NCI-H2107 (cell line): ENCODE measurements at regions not wholly inside any gene's neighbourhood (a gene's known extent, or its start where the extent isn't known, plus 50 kb on each side); places are given as distances from the start of the nearest gene placed in this dataset.
"Not testable (repeated sequence)": the region's sequence is repeated elsewhere in the genome, so short reads cannot be mapped to it uniquely, and the experiment has no call there.

ENCODE experiments used
- DNase-seq: peaks from one replicate; lab custom pipeline; 2025; lab: John Stamatoyannopoulos, UW

GRCh38 chr1:242735323-242735722 lies 210.8 kb upstream of the PLD5 start:
- DNase-seq: no peak

GRCh38 chr1:242731446-242731845 lies 206.9 kb upstream of the PLD5 start:
- no peak for DNase-seq

- no peak for DNase-seq
Observed at GRCh38 chr1:242728696-242729095, 204.2 kb upstream of the PLD5 start.

GRCh38 chr1:242723044-242723716 lies 198.7 kb upstream of the PLD5 start:
- DNase-seq: no peak

- DNase-seq: no peak
Observed at GRCh38 chr1:242718967-242719366, 194.5 kb upstream of the PLD5 start.

- DNase-seq: no peak
Observed at GRCh38 chr1:242712248-242712647, 187.8 kb upstream of the PLD5 start.

- no peak for DNase-seq
Observed at GRCh38 chr1:242710847-242711246, 186.3 kb upstream of the PLD5 start.

- no peak for DNase-seq
Observed at GRCh38 chr1:242710286-242710685, 185.8 kb upstream of the PLD5 start.

- DNase-seq: no peak
Observed at GRCh38 chr1:242703467-242703866, 179.0 kb upstream of the PLD5 start.

- no peak for DNase-seq
Observed at GRCh38 chr1:242692988-242693387, 168.5 kb upstream of the PLD5 start.

GRCh38 chr1:242691610-242691945 lies 167.1 kb upstream of the PLD5 start:
- DNase-seq: no peak

GRCh38 chr1:242690849-242691609 lies 166.5 kb upstream of the PLD5 start:
- DNase-seq: no peak

GRCh38 chr1:242689378-242689777 lies 164.9 kb upstream of the PLD5 start:
- no peak for DNase-seq

- DNase-seq: no peak
Observed at GRCh38 chr1:242674951-242675645, 150.6 kb upstream of the PLD5 start.

GRCh38 chr1:242673652-242674051 lies 149.2 kb upstream of the PLD5 start:
- no peak for DNase-seq

GRCh38 chr1:242673165-242673564 lies 148.7 kb upstream of the PLD5 start:
- not testable (repeated sequence) for DNase-seq

GRCh38 chr1:242670019-242670418 lies 145.5 kb upstream of the PLD5 start:
- DNase-seq: no peak

- DNase-seq: no peak
Observed at GRCh38 chr1:242662886-242663285, 138.4 kb upstream of the PLD5 start.

- DNase-seq: not testable (repeated sequence)
Observed at GRCh38 chr1:242653772-242654171, 129.3 kb upstream of the PLD5 start.

GRCh38 chr1:242651817-242652216 lies 127.3 kb upstream of the PLD5 start:
- no peak for DNase-seq

GRCh38 chr1:242641461-242641860 lies 117.0 kb upstream of the PLD5 start:
- no peak for DNase-seq

- no peak for DNase-seq
Observed at GRCh38 chr1:242639104-242639503, 114.6 kb upstream of the PLD5 start.

- no peak for DNase-seq
Observed at GRCh38 chr1:242634732-242635131, 110.2 kb upstream of the PLD5 start.
